ENCODE measurements at regions not wholly inside any gene's neighbourhood (a gene's known extent, or its start where the extent isn't known, plus 50 kb on each side); places are given as distances from the start of the nearest gene placed in this dataset.
"Not testable (repeated sequence)": the region's sequence is repeated elsewhere in the genome, so short reads cannot be mapped to it uniquely, and the experiment has no call there.

GRCh38 chr12:47308672-47309071 lies 228.9 kb upstream of the AMIGO2 start:
- Histone ChIP-seq H3K9me3 (ENCODE audit: low read depth) (no peaks in the 10 kb centered on the region), H3K4me2 (ENCODE audit: unreplicated experiment) (no peak overlapping the region), H3K4me3 (no peak overlapping the region), H3K9ac (no peak overlapping the region), H3K36me3 (ENCODE audit: low read depth) (no peaks in the 10 kb centered on the region), H3F3A (ENCODE audit: insufficient read depth) (no peaks in the 10 kb centered on the region), H2AFZ (no peak overlapping the region), H4K20me1 (ENCODE audit: insufficient read depth) (no peaks in the 10 kb centered on the region), H3K9me2 (ENCODE audit: insufficient read depth) (no peaks in the 10 kb centered on the region), H3K79me2 (ENCODE audit: insufficient read depth) (no peaks in the 10 kb centered on the region), H3K27ac (no peak overlapping the region), H3K4me1 (ENCODE audit: insufficient read depth) (no peaks in the 10 kb centered on the region), H3K27me3 (replicated peaks; ENCODE audit: insufficient read depth) (no peaks in the 10 kb centered on the region)
- 52 to 60% methylated on average over 1 of the region's 1 CpG for WGBS, 2 experiments (ENCODE audit: low coverage in 1 of 2, low lambda C conversion rate in 2 of 2, missing lambda C conversion rate in 2 of 2)
- in situ Hi-C loops (cut with MboI): loop anchor here (10.0 kb wide), 1 partner anchor 274 kb away; no protein-coding TSS in a partner anchor
- no peak for DNase-seq
- TF ChIP-seq EZH2phosphoT487 (IDR thresholded peaks at IDR 0.05; ENCODE audit: insufficient read depth, low read depth) (no peak), EZH2 (IDR thresholded peaks at IDR 0.05; ENCODE audit: insufficient read depth, poor library complexity, severe bottlenecking) (no peak)

- Histone ChIP-seq H3K9me2 (ENCODE audit: insufficient read depth) (no peaks in the 10 kb centered on the region), H3K4me2 (ENCODE audit: unreplicated experiment) (no peak overlapping the region), H4K20me1 (ENCODE audit: insufficient read depth) (no peaks in the 10 kb centered on the region), H3K27me3 (replicated peaks; ENCODE audit: insufficient read depth) (no peaks in the 10 kb centered on the region), H3K36me3 (ENCODE audit: low read depth) (no peaks in the 10 kb centered on the region), H3K4me3 (no peak overlapping the region), H3K27ac (no peak overlapping the region), H3K9ac (no peak overlapping the region), H3F3A (ENCODE audit: insufficient read depth) (no peaks in the 10 kb centered on the region), H3K79me2 (ENCODE audit: insufficient read depth) (no peaks in the 10 kb centered on the region), H2AFZ (0 out of 2 replicates have a peak overlapping the region, but pooled peaks have one; percentile 34), H3K9me3 (ENCODE audit: low read depth) (no peaks in the 10 kb centered on the region), H3K4me1 (ENCODE audit: insufficient read depth) (no peaks in the 10 kb centered on the region)
- no peak for TF ChIP-seq EZH2 (IDR thresholded peaks at IDR 0.05; ENCODE audit: insufficient read depth, poor library complexity, severe bottlenecking)
- no peak for TF ChIP-seq EZH2phosphoT487 (IDR thresholded peaks at IDR 0.05; ENCODE audit: insufficient read depth, low read depth)
- DNase-seq: peak; percentile 70
- in situ Hi-C loops (cut with MboI): loop anchor here (10.0 kb wide), 1 partner anchor 273 kb away; no protein-coding TSS in a partner anchor
- WGBS, 2 experiments (ENCODE audit: low coverage in 1 of 2, low lambda C conversion rate in 2 of 2, missing lambda C conversion rate in 2 of 2): 65 to 69% methylated on average over 7 of the region's 7 CpGs
Measured at GRCh38 chr12:47307680-47308399, 228.1 kb upstream of the AMIGO2 start.

DNA sequence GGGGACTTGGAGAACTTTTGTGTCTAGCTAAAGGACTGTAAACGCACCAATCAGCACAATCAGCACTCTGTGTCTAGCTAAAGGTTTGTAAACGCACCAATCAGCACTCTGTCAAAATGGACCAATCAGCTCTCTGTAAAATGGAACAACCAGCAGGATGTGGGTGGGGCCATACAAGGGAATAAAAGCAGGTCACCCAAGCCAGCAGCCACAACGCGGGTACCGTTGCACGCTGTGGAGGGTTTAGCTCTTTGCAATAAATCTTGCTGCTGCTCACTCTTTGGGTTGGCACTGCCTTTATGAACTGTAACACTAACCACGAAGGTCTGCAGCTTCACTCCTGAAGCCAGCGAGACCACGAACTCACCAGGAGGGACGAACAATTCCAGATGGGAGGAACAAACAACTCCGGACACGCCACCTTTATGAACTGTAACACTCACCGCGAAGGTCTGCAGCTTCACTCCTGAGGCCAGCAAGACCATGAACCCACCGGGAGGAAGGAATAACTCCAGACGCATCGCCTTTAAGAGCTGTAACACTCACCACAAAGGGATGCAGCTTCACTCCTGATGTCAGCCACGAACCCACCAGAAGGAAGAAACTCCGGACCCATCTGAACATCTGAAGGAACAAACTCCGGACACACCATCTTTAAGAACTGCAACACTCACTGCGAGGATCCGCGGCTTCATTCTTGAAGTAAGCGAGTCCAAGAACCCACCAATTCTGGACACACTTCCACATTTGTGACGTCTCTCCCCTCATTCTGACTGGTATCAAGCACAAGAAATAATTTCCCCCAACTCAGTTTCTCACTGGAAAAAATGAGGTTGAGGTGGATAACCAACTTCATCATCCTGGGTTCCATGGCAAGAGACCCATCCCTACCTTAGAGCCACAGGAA lies 227.3 kb upstream of the AMIGO2 start:
- H3K9me3 ChIP-seq (ENCODE audit: low read depth); H3K27ac ChIP-seq; H4K20me1 ChIP-seq (ENCODE audit: insufficient read depth); DNase-seq; H3K4me3 ChIP-seq; H3K4me1 ChIP-seq (ENCODE audit: insufficient read depth); H3K79me2 ChIP-seq (ENCODE audit: insufficient read depth); H3K9ac ChIP-seq; H3K27me3 ChIP-seq (replicated peaks; ENCODE audit: insufficient read depth); H3K36me3 ChIP-seq (ENCODE audit: low read depth); H3K9me2 ChIP-seq (ENCODE audit: insufficient read depth); H3K4me2 ChIP-seq (ENCODE audit: unreplicated experiment); H3F3A ChIP-seq (ENCODE audit: insufficient read depth): not testable (repeated sequence)
- 0 out of 2 replicates have a peak overlapping the region, but pooled peaks have one; percentile 34 for H2AFZ ChIP-seq
- in situ Hi-C loops (cut with MboI): loop anchor here (10.0 kb wide), 1 partner anchor 272 kb away; no protein-coding TSS in a partner anchor
- WGBS, 2 experiments (ENCODE audit: low coverage in 1 of 2, low lambda C conversion rate in 2 of 2, missing lambda C conversion rate in 2 of 2): 89 to 91% methylated on average over 22 to 25 of the region's 25 CpGs

DNA sequence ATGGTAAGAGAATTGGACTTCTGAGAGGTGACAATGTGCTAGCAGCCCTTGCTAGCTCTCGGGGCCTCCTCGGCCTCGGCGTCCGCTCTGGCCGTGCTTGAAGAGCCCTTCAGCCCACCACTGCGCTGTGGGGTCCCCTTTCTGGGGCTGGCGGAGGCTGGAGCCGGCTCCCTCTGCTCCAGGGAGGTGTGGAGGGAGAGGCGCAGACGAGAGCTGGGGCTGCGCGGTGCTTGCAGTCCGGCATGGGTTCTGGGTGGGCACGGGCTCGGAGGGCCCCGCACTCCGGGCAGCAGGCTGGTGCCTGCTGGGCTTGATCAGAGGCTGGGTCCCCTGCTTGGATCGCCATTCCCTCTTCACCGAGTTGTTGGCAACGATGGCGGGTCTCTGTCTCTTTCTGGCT lies 226.4 kb upstream of the AMIGO2 start:
- no peak for TF ChIP-seq EZH2phosphoT487 (IDR thresholded peaks at IDR 0.05; ENCODE audit: insufficient read depth, low read depth)
- no peak for TF ChIP-seq EZH2 (IDR thresholded peaks at IDR 0.05; ENCODE audit: insufficient read depth, poor library complexity, severe bottlenecking)
- Histone ChIP-seq H3K27me3 (replicated peaks; ENCODE audit: insufficient read depth) (no peaks in the 10 kb centered on the region), H3K4me3 (no peak overlapping the region), H3K27ac (no peak overlapping the region), H3K36me3 (ENCODE audit: low read depth) (no peaks in the 10 kb centered on the region), H3F3A (ENCODE audit: insufficient read depth) (no peaks in the 10 kb centered on the region), H4K20me1 (ENCODE audit: insufficient read depth) (no peaks in the 10 kb centered on the region), H3K4me1 (ENCODE audit: insufficient read depth) (no peaks in the 10 kb centered on the region), H3K79me2 (ENCODE audit: insufficient read depth) (no peaks in the 10 kb centered on the region), H3K9ac (no peak overlapping the region), H3K9me3 (ENCODE audit: low read depth) (no peaks in the 10 kb centered on the region), H3K4me2 (ENCODE audit: unreplicated experiment) (no peak overlapping the region), H3K9me2 (ENCODE audit: insufficient read depth) (no peaks in the 10 kb centered on the region), H2AFZ (no peak overlapping the region)
- 76 to 82% methylated on average over 14 to 22 of the region's 22 CpGs for WGBS, 2 experiments (ENCODE audit: low coverage in 1 of 2, low lambda C conversion rate in 2 of 2, missing lambda C conversion rate in 2 of 2)
- no peak for DNase-seq
- in situ Hi-C loops (cut with MboI): loop anchor here (10.0 kb wide), 1 partner anchor 271 kb away; no protein-coding TSS in a partner anchor
